IgD-negative memory B cell (primary cell): ENCODE measurements at regions not wholly inside any gene's neighbourhood (a gene's known extent, or its start where the extent isn't known, plus 50 kb on each side); places are given as distances from the start of the nearest gene placed in this dataset.
A peak's percentile ranks its signal among the peaks of the same experiment; 100 is the strongest.

Experiments
- H3K27ac Mint-ChIP-seq, 3 donors: one replicate each; pipeline ENCODE4 v1.8.0; 2020 to 2022; ENCODE audit warnings: mild to moderate bottlenecking in 3 of 3, mixed read lengths in 3 of 3, moderate library complexity in 1 of 3
- H3K27me3 Mint-ChIP-seq: one replicate; pipeline ENCODE4 v1.8.0; 2021; ENCODE audit warnings: mixed read lengths
- H3K36me3 Mint-ChIP-seq: one replicate; pipeline ENCODE4 v1.8.0; 2020; ENCODE audit warnings: mild to moderate bottlenecking, mixed read lengths
- H3K4me1 Mint-ChIP-seq, 3 donors: one replicate each; pipeline ENCODE4 v1.8.0; 2020 to 2022; ENCODE audit warnings: mixed read lengths in 3 of 3, mild to moderate bottlenecking in 1 of 3
- H3K4me3 Mint-ChIP-seq, 4 donors: one replicate each; pipeline ENCODE4 v1.8.0; 2020 to 2022; ENCODE audit warnings: mild to moderate bottlenecking in 4 of 4, mixed read lengths in 4 of 4, moderate library complexity in 3 of 4
- H3K9me3 Mint-ChIP-seq, 3 donors: one replicate each; pipeline ENCODE4 v1.8.0; 2020 to 2021; ENCODE audit warnings: mixed read lengths in 3 of 3, mild to moderate bottlenecking in 1 of 3

GRCh38 chr7:142400042-142400533, 142.2 kb upstream of the PRSS58 start:
- Mint-ChIP-seq H3K36me3 (no peaks in the 10 kb centered on the region), H3K27ac (no peak overlapping the region), H3K9me3 (peaks cover 0 to 2% (median 1%) of the 10 kb centered on the region in 3 donors), H3K27me3 (peaks cover 13% of the 10 kb centered on the region), H3K4me1 (no peaks in the 10 kb centered on the region), H3K4me3 (no peak overlapping the region)

- H3K36me3 Mint-ChIP-seq, result no peaks in the 10 kb centered on the region
- H3K4me3 Mint-ChIP-seq, result peak overlapping the region in 1 of 4 donors; percentile 28
- peak overlapping the region in 1 of 3 donors; percentile 42 for H3K27ac Mint-ChIP-seq
- no peaks in the 10 kb centered on the region for H3K9me3 Mint-ChIP-seq
- H3K4me1 Mint-ChIP-seq, result no peaks in the 10 kb centered on the region
- peaks cover 3% of the 10 kb centered on the region for H3K27me3 Mint-ChIP-seq
Measured at GRCh38 chr7:142391191-142391992, 133.5 kb upstream of the PRSS58 start.

GRCh38 chr7:142389544-142389943, 131.7 kb upstream of the PRSS58 start:
- peaks cover 2% of the 10 kb centered on the region for H3K36me3 Mint-ChIP-seq
- peaks cover 0 to 3% (median 2%) of the 10 kb centered on the region in 3 donors for H3K4me1 Mint-ChIP-seq
- no peak overlapping the region for H3K27ac Mint-ChIP-seq
- H3K4me3 Mint-ChIP-seq, result no peak overlapping the region
- H3K9me3 Mint-ChIP-seq, result no peaks in the 10 kb centered on the region
- peaks cover 3% of the 10 kb centered on the region for H3K27me3 Mint-ChIP-seq

- Mint-ChIP-seq H3K27ac (no peak overlapping the region), H3K9me3 (no peaks in the 10 kb centered on the region), H3K4me1 (peaks cover 0 to 6% (median 4%) of the 10 kb centered on the region in 3 donors), H3K27me3 (peaks cover 4% of the 10 kb centered on the region), H3K4me3 (no peak overlapping the region), H3K36me3 (peaks cover 4% of the 10 kb centered on the region)
Measured at GRCh38 chr7:142385491-142386340, 127.9 kb upstream of the PRSS58 start.

- no peak overlapping the region for H3K27ac Mint-ChIP-seq
- H3K9me3 Mint-ChIP-seq, result no peaks in the 10 kb centered on the region
- H3K4me1 Mint-ChIP-seq, result peaks cover 0 to 6% (median 4%) of the 10 kb centered on the region in 3 donors
- H3K27me3 Mint-ChIP-seq, result peaks cover 6% of the 10 kb centered on the region
- H3K36me3 Mint-ChIP-seq, result peaks cover 4% of the 10 kb centered on the region
- no peak overlapping the region for H3K4me3 Mint-ChIP-seq
Measured at GRCh38 chr7:142384493-142384922, 126.7 kb upstream of the PRSS58 start.

GRCh38 chr7:142383841-142384492, 126.1 kb upstream of the PRSS58 start:
- no peak overlapping the region for H3K4me3 Mint-ChIP-seq
- H3K36me3 Mint-ChIP-seq, result peaks cover 4% of the 10 kb centered on the region
- H3K27ac Mint-ChIP-seq, result no peak overlapping the region
- H3K4me1 Mint-ChIP-seq, result peaks cover 0 to 6% (median 4%) of the 10 kb centered on the region in 3 donors
- peaks cover 6% of the 10 kb centered on the region for H3K27me3 Mint-ChIP-seq
- no peaks in the 10 kb centered on the region for H3K9me3 Mint-ChIP-seq

GRCh38 chr7:142381727-142382390, 124.0 kb upstream of the PRSS58 start:
- Mint-ChIP-seq H3K9me3 (no peaks in the 10 kb centered on the region), H3K27me3 (peaks cover 3% of the 10 kb centered on the region), H3K4me1 (peaks cover 0 to 6% (median 4%) of the 10 kb centered on the region in 3 donors), H3K36me3 (peaks cover 4% of the 10 kb centered on the region), H3K27ac (no peak overlapping the region), H3K4me3 (peak overlapping the region in 1 of 4 donors; percentile 2)

- Mint-ChIP-seq H3K4me3 (no peak overlapping the region), H3K27ac (no peak overlapping the region), H3K27me3 (peaks cover 7% of the 10 kb centered on the region), H3K36me3 (peaks cover 4% of the 10 kb centered on the region), H3K4me1 (peaks cover 0 to 6% (median 4%) of the 10 kb centered on the region in 3 donors), H3K9me3 (no peaks in the 10 kb centered on the region)
Measured at GRCh38 chr7:142380069-142380468, 122.2 kb upstream of the PRSS58 start.

- no peak overlapping the region for H3K27ac Mint-ChIP-seq
- peaks cover 2% of the 10 kb centered on the region for H3K36me3 Mint-ChIP-seq
- H3K27me3 Mint-ChIP-seq, result peaks cover 7% of the 10 kb centered on the region
- H3K9me3 Mint-ChIP-seq, result no peaks in the 10 kb centered on the region
- H3K4me1 Mint-ChIP-seq, result peaks cover 0 to 2% (median 1%) of the 10 kb centered on the region in 3 donors
- H3K4me3 Mint-ChIP-seq, result no peak overlapping the region
Measured at GRCh38 chr7:142379201-142379885, 121.5 kb upstream of the PRSS58 start.

- H3K27me3 Mint-ChIP-seq, result peaks cover 7% of the 10 kb centered on the region
- H3K4me3 Mint-ChIP-seq, result no peak overlapping the region
- H3K4me1 Mint-ChIP-seq, result no peaks in the 10 kb centered on the region
- H3K36me3 Mint-ChIP-seq, result no peaks in the 10 kb centered on the region
- H3K9me3 Mint-ChIP-seq, result no peaks in the 10 kb centered on the region
- no peak overlapping the region for H3K27ac Mint-ChIP-seq
Measured at GRCh38 chr7:142377567-142377966, 119.7 kb upstream of the PRSS58 start.

GRCh38 chr7:142376356-142376997, 118.6 kb upstream of the PRSS58 start:
- H3K9me3 Mint-ChIP-seq, result no peaks in the 10 kb centered on the region
- no peaks in the 10 kb centered on the region for H3K36me3 Mint-ChIP-seq
- H3K4me3 Mint-ChIP-seq, result no peak overlapping the region
- peak overlapping the region in 1 of 3 donors; percentile 86 for H3K27ac Mint-ChIP-seq
- peaks cover 6% of the 10 kb centered on the region for H3K27me3 Mint-ChIP-seq
- H3K4me1 Mint-ChIP-seq, result no peaks in the 10 kb centered on the region

- no peak overlapping the region for H3K4me3 Mint-ChIP-seq
- H3K9me3 Mint-ChIP-seq, result no peaks in the 10 kb centered on the region
- peaks cover 6% of the 10 kb centered on the region for H3K27me3 Mint-ChIP-seq
- H3K27ac Mint-ChIP-seq, result peak overlapping the region in 1 of 3 donors; percentile 86
- H3K4me1 Mint-ChIP-seq, result no peaks in the 10 kb centered on the region
- H3K36me3 Mint-ChIP-seq, result no peaks in the 10 kb centered on the region
Measured at GRCh38 chr7:142375710-142376313, 118.0 kb upstream of the PRSS58 start.

GRCh38 chr7:142372727-142373126, 114.9 kb upstream of the PRSS58 start:
- Mint-ChIP-seq H3K4me1 (no peaks in the 10 kb centered on the region), H3K4me3 (peak overlapping the region in 1 of 4 donors; percentile 39), H3K27ac (no peak overlapping the region), H3K9me3 (peaks cover 0 to 10% (median 9%) of the 10 kb centered on the region in 3 donors), H3K36me3 (no peaks in the 10 kb centered on the region), H3K27me3 (peaks cover 8% of the 10 kb centered on the region)
